ENCODE measurements at regions not wholly inside any gene's neighbourhood (a gene's known extent, or its start where the extent isn't known, plus 50 kb on each side); places are given as distances from the start of the nearest gene placed in this dataset.

DNA sequence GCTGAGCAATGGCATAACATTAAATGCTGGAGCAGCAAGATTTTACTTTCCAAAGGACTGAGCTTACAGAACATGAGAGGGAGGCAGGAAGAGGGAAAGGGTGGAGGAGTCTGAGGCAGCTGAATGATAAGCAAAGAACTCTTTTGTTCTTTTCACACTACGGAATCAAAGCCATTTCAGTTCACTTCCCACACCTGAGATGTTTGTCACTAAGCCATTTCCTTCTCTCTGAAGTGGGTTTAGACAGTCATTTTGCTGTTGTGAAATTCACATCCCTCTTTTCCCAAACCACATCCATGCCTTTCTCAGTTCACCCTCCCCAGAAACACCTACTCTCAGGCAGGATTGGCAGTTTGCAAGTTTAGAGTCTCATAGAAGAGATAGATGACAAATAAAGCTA is 267.9 kb downstream of the ADGRG6 start:
- TF ChIP-seq ELF4 (IDR thresholded peaks at IDR 0.05) (no peak), BHLHE40 (IDR thresholded peaks at IDR 0.05; ENCODE audit: borderline replicate concordance) (no peak), LEF1 (IDR thresholded peaks at IDR 0.05; ENCODE audit: borderline replicate concordance) (no peak), NFRKB (IDR thresholded peaks at IDR 0.05) (no peak), CTBP1 (IDR thresholded peaks at IDR 0.05; ENCODE audit: borderline replicate concordance) (no peak), SP1 (IDR thresholded peaks at IDR 0.05) (no peak), TARDBP (IDR thresholded peaks at IDR 0.05) (no peak), FOXA1 (IDR thresholded peaks at IDR 0.05) (no peak), ARNT (IDR thresholded peaks at IDR 0.05) (no peak), SUZ12 (IDR thresholded peaks at IDR 0.05) (no peak)

Measured in HEK293T (cell line).